Mucosa of descending colon (tissue), 3 donors: ENCODE measurements at regions not wholly inside any gene's neighbourhood (a gene's known extent, or its start where the extent isn't known, plus 50 kb on each side); places are given as distances from the start of the nearest gene placed in this dataset.

Source experiments
- ATAC-seq: fragments of 200-7000 bp; cut with Tn5 transposase; one replicate; pipeline ENCODE4 v1.9.1; 2020; ENCODE audit warnings: mild to moderate bottlenecking, moderate library complexity
- DNase-seq, 3 donors: peaks; one replicate each; pipeline ENCODE4 v3.0.0-alpha.2; 2020
- H3K36me3 ChIP-seq: fragments of 200-600 bp; one replicate; pipeline ENCODE4 v1.8.0; 2021; ENCODE audit warnings: low read depth, mild to moderate bottlenecking
- H3K4me1 ChIP-seq: fragments of 200-600 bp; one replicate; pipeline ENCODE4 v1.8.0; 2021; ENCODE audit warnings: low read depth, mild to moderate bottlenecking
- H3K4me3 ChIP-seq: fragments of 200-600 bp; one replicate; pipeline ENCODE4 v1.8.0; 2021; ENCODE audit warnings: mild to moderate bottlenecking
- H3K9me3 ChIP-seq: fragments of 200-600 bp; one replicate; pipeline ENCODE4 v1.8.0; 2021; ENCODE audit warnings: mild to moderate bottlenecking
- CTCF ChIP-seq: fragments of 200-600 bp; IDR thresholded peaks from one replicate; pipeline ENCODE4 v1.8.0; 2022; ENCODE audit warnings: antibody characterized with exemption, mild to moderate bottlenecking
- intact Hi-C, 2 donors: fragments of 100-400 bp; cut with DNase I in 1 of 2; cut with micrococcal nuclease in 1 of 2; formaldehyde crosslinking; loops; one replicate each; pipeline versions ENCODE4 v1.11.0 to v1.11.1; 2022; cut with DNase I, micrococcal nuclease
- donor health status: DM: no; HTN: no; CAD: no; lungs with moderate emphysema.
- donor health status: DM: no; HTN: no; CAD: no.
- donor health status: DM: no; HTN: yes; CAD: no.

- Histone ChIP-seq H3K4me3 (no peak overlapping the region), H3K9me3 (no peaks in the 10 kb centered on the region), H3K36me3 (no peaks in the 10 kb centered on the region), H3K4me1 (no peaks in the 10 kb centered on the region)
- DNase-seq (no peak), ATAC-seq (no peak)
- intact Hi-C loops = no loop called here
- no peak for TF ChIP-seq CTCF
Observed at GRCh38 chrX:39477031-39477761, 620.6 kb downstream of the BCOR start.

GRCh38 chrX:39477762-39478120 lies 620.0 kb downstream of the BCOR start:
- intact Hi-C loops = no loop called here
- peak; percentile 34 to 58 (median 57) for DNase-seq
- peak; percentile 88 for ATAC-seq
- no peak for TF ChIP-seq CTCF
- Histone ChIP-seq H3K4me3 (no peak overlapping the region), H3K9me3 (no peaks in the 10 kb centered on the region), H3K4me1 (no peaks in the 10 kb centered on the region), H3K36me3 (no peaks in the 10 kb centered on the region)

- Histone ChIP-seq H3K4me3 (no peak overlapping the region), H3K9me3 (no peaks in the 10 kb centered on the region), H3K36me3 (no peaks in the 10 kb centered on the region), H3K4me1 (no peaks in the 10 kb centered on the region)
- intact Hi-C loops = no loop called here
- DNase-seq = no peak
- ATAC-seq = no peak
- no peak for TF ChIP-seq CTCF
Observed at GRCh38 chrX:39479856-39480255, 617.9 kb downstream of the BCOR start.

GRCh38 chrX:39480963-39481362 lies 616.8 kb downstream of the BCOR start:
- Histone ChIP-seq H3K4me1 (no peaks in the 10 kb centered on the region), H3K36me3 (no peaks in the 10 kb centered on the region), H3K9me3 (no peaks in the 10 kb centered on the region), H3K4me3 (no peak overlapping the region)
- intact Hi-C loops = no loop called here
- no peak for DNase-seq
- TF ChIP-seq CTCF = no peak
- no peak for ATAC-seq

GRCh38 chrX:39481621-39482020 lies 616.1 kb downstream of the BCOR start:
- no peak for TF ChIP-seq CTCF
- Histone ChIP-seq H3K4me1 (no peaks in the 10 kb centered on the region), H3K4me3 (no peak overlapping the region), H3K36me3 (no peaks in the 10 kb centered on the region), H3K9me3 (no peaks in the 10 kb centered on the region)
- no peak for DNase-seq
- intact Hi-C loops = no loop called here
- no peak for ATAC-seq
